Ramos (cell line): ENCODE measurements at regions not wholly inside any gene's neighbourhood (a gene's known extent, or its start where the extent isn't known, plus 50 kb on each side); places are given as distances from the start of the nearest gene placed in this dataset.

ENCODE experiments used
- in situ Hi-C: fragments of 300-500 bp; cut with MboI; formaldehyde crosslinking; loops from one replicate; pipeline ENCODE4 v1.14.3; 2022; ENCODE audit warnings: low sequenced_read_pairs; ENCODE audit not compliant: unreplicated experiment

DNA sequence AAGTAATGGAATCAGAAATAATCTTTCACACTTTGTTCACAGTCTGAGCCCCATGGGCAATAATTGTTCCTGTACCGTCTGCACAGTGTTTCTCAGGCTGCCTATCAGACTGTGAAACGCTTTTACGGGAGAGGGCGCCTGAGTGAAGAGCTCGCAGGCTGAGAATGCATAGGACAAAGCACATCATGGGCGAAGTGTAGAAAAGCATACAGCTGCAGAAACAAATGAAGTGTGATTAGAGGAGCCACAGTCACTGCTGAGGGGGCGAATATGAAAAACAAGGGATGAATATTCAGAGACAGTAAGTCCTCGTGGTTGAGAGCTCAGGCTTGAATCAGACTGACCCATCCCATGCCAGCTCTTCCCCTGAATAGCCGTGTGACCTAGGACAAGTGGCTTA, 438.4 kb upstream of the DCN start:
- in situ Hi-C loops: no loop called here

DNA sequence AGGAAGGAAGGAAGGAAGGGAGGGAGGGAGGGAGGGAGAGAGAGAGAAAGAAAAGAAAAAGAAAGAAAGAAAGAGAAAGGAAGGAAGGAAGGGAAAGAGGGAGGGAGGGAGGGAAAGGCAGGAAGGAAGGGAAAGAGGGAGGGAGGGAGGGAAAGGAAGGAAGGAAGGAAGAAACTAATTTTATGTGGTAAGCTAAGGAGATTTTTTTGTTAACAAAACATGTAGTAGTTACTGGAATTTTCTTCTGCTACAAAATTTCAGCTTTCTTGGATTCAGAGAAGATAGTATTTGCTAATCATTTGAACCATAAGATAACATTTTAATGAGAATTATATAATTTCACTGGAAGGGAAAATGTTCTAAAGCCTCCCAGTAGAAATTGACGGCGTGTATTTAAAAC, 437.8 kb upstream of the DCN start:
- in situ Hi-C loops: no loop called here

DNA sequence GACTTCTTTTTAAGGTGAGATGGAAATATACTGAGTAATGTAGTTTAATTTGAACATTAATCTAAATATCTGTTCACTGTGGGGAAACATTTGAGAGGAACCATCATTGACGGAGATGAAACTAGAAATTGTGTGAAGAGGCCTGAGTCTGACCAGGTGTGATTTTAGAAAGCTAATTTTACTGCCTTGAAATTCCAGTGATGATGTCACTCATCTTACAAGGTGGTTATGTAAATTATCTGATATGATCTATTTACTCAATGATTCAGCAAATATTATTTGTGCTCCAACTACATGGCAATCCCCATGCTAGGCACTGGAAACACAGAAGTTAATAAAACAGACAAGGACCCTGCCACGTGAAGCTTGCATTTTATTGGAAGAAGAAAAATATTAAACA, 435.7 kb upstream of the DCN start:
- in situ Hi-C loops: no loop called here

DNA sequence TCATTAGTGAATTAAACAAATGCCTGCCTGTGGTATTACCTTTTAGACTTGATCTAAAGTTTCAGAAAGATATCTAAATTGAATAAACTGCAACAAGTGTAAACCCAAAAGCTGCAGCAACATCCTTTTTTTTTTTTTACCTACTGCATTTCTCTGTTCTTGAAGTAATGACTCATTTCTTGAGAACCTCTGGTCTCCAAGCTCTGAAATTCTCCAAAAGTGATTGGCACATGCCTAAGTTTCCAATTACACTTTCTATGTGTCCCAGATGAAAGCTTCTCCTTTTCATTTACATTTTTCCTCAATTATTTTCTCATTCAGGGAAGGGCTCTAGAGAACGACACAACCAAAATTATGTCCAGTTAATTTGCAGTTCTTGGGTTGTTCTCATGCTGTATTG, 435.2 kb upstream of the DCN start:
- in situ Hi-C loops: no loop called here

DNA sequence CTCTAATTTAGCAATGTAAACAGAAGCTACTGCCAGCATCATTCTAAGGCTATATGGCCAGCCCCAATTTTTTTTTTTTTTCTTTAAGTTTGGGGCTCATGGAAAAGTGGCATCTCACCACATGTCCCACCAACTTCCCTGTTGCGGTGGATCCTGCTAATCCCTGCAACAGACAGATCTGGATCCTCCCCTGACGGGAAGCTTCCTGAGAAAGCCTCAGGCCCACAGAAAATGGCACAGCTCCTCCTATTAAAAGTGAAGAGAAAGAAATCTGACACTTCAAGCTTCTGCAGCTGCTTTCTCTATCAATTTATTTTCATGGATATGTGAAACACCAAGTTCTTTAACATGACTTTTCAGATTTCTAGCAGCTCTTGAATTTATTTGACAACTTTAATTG, 433.8 kb upstream of the DCN start:
- in situ Hi-C loops: no loop called here

DNA sequence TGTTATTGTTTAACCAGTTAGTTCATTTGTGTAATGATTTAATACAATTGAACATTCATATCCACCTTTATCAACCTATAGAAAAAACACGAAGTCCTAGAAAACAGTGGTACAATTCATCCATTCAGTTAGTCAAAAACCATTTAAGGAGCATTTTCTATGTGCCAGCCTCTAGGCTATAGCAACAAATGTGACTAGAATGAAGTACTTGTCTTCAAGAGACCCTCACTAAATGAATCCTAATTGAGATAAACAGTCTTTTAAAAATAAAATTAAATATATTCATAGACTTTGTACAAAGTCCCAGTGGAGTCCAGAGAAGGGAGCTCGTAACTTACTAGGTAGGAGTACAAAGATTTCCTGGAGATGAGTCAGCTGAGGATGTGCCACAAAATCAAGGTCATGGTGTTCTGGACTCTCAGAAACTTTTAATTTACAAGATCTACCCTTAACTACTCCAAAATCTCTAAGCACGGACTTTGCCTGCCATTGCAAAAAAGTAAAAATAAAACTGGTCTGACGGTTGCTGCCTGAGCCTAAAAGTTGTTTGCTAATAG, 430.7 kb upstream of the DCN start:
- in situ Hi-C loops: no loop called here

DNA sequence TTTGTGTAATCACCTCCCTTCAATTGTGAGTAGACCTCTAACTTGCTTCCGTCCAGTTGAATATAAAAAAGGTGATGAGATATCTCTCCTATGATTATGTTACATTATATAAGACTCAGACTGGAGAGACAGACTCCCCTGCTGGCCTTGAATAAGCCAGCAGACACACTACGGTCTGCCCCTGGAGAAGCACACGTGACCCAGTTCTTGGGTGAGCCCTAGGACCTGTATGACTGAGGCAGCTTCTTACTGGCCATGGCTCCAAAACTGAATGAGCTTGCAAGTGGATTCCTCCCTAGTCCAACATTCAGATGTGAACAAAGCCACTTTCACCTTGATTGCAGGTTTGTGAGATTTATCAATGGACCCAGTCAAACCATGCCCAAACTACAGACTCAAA, 427.9 kb upstream of the DCN start:
- in situ Hi-C loops: no loop called here

DNA sequence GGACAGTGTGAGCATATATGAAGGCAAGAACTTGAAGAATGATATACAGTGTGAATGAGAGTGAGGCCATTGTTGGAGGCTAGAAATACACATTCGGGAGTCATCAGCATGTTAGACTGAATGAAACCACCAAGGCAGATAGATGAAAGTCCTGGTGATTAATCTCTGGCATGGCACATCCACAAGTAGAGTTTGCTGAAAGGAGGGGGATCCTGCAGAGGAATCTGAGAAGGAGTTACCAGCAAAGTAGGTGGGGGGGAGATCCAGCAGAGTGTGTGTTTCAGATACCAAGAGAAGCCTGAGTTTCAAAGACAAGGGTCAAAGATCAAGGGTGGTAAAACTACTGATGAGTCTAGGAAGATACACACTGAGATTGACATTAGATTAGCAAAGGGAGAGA, 426.7 kb upstream of the DCN start:
- in situ Hi-C loops: no loop called here

DNA sequence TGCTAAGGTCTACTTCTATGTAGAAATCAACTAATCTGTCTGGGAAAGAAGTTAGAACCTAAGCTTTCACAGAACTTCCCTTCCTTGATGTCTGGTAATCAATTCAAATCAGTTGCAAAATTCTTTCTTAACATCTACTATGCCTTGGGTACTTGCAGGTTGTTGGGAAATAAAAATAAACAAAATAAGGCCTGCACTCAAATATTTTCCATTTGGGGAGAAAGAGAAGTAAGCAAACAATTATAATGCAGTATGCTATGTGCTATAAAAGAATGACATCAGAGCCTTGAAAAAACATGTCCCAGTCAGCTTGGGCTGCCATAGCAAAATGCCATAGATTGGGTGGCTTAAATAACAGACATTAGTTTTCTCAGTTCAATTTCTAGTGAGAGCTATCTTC, 425.9 kb upstream of the DCN start:
- in situ Hi-C loops: no loop called here

DNA sequence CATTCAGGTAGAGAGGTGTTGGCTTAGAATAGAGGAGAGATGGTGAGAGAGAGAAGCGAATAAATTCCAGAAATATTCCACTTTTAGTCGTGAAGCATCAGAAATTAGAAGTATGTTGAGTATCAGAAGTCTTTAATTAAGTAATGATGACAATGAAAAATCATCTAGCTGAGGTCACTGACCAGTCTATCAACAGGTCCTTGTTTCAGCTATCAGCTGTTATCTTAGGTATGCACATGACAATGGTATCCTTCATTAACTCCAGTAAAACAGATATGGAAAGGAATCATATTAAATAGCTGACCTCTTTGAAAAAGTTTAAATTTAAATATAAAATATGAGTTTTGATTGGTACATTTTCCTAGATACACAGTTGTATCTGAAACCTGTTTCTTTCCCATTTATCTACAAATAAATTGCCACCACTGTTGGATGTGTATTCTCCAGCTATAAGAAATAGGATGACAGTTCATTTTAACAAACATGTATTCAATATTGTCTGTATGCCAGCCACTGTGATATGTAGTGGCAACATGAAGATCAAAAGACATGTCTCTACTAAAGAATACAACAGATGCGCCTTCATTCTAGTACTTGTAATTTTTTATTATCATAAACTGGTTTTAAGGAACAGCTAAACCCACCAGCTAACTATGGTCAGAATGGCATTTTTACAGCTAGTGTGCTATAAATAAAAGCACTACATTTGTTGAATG, 424.2 kb upstream of the DCN start:
- in situ Hi-C loops: no loop called here

DNA sequence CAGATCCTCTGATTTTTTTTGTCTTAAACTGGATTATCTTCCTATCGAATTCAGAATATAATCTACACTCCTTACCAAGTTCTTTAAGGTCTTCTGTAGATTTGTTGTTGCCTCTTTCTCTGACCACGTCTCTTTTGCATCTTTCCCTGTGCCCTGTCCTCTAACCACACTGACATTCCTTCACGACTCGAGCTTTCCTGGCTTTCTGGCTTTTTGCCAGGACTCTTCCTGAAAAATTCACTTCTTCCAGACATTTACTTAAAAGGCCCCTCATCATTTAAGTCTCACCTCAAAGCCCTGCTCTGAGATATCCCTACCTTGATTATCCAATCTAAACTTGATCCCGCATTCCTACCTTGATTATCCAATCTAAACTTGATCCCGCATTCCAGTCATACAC, 422.3 kb upstream of the DCN start:
- in situ Hi-C loops: no loop called here

DNA sequence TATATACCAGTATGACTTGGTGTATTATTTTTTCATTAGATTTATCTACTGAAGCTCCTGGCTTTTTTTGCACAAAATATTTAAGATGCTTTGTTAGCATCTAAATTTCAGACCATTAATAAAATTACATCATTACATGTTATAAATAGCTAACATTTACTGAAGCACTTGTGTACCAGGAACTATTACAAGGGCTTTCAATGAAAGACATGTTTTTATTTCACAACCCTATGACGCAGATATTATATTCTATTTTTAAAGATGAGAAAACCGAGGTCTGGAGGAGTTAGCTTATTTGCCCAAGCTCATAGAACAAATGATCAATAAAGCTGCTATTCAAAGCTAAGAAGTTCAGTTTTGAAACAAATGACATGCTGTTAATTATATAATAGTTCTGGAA, 420.4 kb upstream of the DCN start:
- in situ Hi-C loops: no loop called here

DNA sequence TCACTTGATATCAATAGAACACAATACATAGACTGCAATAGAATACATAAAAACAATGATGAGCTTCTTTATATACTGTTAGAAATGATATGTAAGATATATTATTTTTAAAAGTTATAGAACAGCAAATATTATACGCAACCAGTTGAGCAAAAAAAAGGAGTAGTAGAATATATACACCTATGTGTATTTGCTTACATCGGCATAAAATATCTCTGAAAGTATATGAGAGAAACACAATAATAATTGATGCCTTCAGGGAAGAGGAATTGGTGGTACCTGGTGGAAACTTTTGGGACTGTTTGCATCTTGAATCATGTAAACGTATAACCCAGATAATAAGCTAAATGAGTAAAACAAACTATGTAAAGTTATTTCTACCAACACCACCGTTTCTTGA, 418.4 kb upstream of the DCN start:
- in situ Hi-C loops: no loop called here

DNA sequence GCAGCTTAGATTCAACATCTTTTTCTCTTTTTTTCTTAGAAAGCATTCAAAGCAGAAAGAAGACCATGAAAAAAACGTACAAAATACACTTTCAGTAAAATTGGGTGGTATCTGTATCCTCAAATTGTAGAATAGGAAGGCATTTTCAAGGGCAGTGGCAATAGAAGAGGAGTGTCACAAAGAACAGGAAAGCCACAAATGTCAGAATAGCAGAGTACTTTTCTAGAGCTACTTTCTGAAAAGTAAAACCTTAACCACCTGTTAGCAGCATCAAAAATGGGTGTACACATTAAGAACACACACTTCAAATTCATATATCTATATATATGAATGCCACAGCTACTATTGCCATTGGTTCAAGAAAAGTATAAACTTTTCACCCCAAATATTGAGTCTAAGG, 412.1 kb upstream of the DCN start:
- in situ Hi-C loops: no loop called here

DNA sequence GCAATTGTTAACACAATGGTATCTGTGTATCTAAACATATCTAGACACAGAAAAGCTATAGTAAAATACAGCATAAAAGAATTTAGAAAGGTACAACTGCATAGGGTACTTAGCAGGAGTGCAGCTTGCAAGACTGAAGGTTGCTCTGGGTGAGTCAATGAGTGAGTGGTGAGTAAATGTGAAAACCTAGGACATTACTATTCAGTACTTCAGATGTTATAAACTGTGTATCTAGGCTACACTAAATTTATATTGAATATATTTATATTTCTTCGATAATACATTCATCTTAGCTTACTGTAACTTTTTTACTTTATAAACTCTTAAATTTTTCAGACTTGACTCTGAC, 409.0 kb upstream of the DCN start:
- in situ Hi-C loops: no loop called here

DNA sequence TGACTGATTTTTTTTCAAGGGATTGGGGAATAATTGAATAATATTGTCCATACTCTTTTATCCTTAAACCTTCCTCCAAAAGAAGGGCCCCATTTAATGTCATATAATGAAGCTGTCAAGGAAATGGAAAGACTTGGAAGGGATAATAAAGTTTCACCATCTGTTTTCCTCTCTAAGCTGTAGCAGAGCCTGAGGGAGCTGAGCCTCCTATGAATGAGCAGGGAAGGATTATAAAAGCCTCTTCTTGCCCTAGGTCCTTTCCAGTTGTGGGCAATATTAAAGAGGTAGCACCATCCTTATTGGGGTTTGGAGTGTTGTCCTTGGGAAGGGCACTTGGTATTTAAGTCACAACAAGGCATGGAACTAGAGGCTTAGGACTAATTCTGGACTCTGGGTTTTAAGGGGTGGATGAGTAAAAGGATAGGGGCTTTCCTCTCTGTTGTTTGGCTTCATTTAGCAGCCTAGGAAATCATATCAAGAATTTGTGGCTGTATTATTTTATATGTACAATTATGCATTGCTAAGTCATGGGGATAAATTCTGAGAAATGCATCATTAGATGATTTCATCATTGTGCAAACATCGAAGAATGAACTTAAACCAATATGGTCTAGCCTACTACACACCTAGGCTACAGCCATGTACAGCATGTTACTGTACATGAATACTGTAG, 408.5 kb upstream of the DCN start:
- in situ Hi-C loops: no loop called here

DNA sequence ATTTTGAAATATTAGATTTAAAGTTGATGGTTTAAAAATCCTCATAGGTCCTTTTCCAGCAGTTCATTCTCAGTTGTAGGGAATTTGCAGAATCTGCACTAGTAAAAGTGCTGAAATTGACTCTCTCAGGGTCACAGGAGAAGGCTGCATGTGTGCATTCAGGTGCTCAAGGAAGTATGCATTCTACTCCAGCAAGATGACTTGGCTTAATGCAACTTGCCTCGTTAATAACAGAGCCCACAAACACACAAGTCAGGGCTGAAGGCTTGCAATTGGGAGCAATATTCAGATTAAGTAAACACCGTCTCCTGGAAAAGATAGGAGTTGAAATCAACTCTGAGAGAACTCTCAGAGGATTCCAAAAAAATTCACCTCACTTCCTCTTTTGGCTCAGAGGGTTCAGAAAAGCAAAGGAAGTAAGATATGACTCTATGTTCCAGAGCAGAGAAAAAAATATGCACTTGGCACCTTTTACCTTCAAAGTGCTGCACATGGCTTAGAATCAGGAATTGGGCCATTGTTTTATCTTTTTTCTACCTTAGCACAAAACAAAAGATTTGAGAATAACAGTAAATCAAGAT, 406.3 kb upstream of the DCN start:
- in situ Hi-C loops: no loop called here

DNA sequence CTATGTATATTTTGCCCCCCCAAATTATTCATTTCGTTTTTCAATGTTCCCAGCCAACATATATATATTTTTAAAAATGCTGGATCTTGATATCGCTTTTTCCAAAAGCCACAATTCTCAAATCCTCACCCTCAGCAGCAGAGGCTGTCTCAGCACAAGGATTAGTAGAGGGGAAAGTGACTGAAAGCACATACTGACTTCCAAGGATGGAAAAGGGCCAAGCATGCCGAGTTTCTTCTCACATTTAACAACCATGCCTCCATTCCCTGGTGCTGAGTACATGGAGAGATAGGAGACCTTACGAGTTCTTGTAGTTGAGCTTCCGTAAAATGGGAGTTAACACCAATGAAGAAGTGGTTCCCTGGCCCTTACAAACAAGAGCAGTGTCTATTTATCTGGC, 403.4 kb upstream of the DCN start:
- in situ Hi-C loops: no loop called here

DNA sequence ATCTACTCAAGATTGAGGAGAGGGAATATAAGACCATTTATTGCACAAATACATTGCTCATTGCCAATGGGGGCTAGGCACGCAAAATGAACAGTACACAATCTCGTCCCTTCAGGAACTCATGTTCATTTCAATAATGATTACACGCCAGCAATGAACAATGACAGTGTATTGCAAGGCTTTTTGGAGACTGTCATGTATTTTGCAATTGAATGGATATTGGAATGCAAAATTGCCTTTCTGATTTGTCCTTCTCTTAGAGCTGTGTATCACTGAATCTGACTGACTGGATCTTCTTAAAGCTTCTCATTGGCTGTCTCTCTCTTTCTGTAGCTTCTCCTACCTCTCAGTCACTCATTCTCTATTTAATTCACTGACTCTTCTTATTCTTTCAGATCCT, 400.2 kb upstream of the DCN start:
- in situ Hi-C loops: no loop called here

DNA sequence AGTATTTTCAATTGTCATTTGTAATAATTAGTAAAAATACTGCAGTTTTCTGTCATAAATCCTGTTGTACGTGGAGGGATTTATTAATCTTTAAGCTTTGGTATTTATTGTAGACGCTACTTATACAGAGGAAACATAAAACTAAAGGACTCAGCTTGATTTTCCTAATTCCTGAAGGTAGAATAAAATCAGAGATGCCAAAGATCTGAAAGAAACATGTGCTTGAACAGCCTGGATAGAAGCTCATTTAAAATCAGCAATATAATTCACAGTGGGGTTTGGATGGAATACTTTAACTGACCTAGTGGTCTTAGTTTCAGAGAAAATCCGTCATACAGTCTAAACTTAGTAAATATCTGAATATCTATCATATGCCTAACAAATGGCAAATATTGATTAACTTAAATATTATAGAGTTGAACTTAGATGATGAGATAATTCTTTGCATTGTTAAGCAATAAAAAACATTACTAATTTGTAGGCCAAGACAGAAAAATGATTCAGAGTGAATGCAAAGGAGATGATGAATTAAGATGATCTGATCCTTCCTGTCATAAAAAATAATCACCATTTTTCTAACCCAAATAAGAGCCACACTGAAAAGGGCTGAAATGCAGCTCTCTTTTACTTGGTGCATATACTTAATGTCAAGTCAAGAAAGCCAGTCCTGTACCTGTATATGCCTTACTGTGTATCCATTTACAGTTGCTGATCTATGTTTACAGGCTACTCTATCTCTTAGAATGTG, 397.1 kb upstream of the DCN start:
- in situ Hi-C loops: no loop called here
